Fibroblast of skin of abdomen (primary cell): ENCODE measurements at regions not wholly inside any gene's neighbourhood (a gene's known extent, or its start where the extent isn't known, plus 50 kb on each side); places are given as distances from the start of the nearest gene placed in this dataset.

Experiments used
- DNase-seq: peaks from one replicate; pipeline ENCODE4 v3.0.0-alpha.2; 2013

GRCh38 chr13:29953542-29953941, 103.1 kb upstream of the UBL3 start:
- DNase-seq, result no peak

GRCh38 chr13:29952245-29952644, 101.8 kb upstream of the UBL3 start:
- no peak for DNase-seq

GRCh38 chr13:29948791-29949190, 98.4 kb upstream of the UBL3 start:
- DNase-seq, result no peak

GRCh38 chr13:29948244-29948643, 97.8 kb upstream of the UBL3 start:
- DNase-seq, result peak; percentile 24

GRCh38 chr13:29947839-29948238, 97.4 kb upstream of the UBL3 start:
- DNase-seq, result no peak

GRCh38 chr13:29946093-29946492, 95.7 kb upstream of the UBL3 start:
- no peak for DNase-seq

- no peak for DNase-seq
Measured at GRCh38 chr13:29943686-29944085, 93.3 kb upstream of the UBL3 start.

- DNase-seq, result no peak
Measured at GRCh38 chr13:29943273-29943672, 92.9 kb upstream of the UBL3 start.

GRCh38 chr13:29940715-29941114, 90.3 kb upstream of the UBL3 start:
- DNase-seq, result no peak

GRCh38 chr13:29939158-29939557, 88.7 kb upstream of the UBL3 start:
- DNase-seq, result no peak

GRCh38 chr13:29937841-29938240, 87.4 kb upstream of the UBL3 start:
- DNase-seq, result no peak

GRCh38 chr13:29937379-29937778, 87.0 kb upstream of the UBL3 start:
- no peak for DNase-seq

GRCh38 chr13:29936956-29937355, 86.5 kb upstream of the UBL3 start:
- DNase-seq, result no peak

- no peak for DNase-seq
Measured at GRCh38 chr13:29936051-29936813, 85.8 kb upstream of the UBL3 start.

- DNase-seq, result no peak
Measured at GRCh38 chr13:29935309-29935981, 85.0 kb upstream of the UBL3 start.

GRCh38 chr13:29934531-29935308, 84.3 kb upstream of the UBL3 start:
- no peak for DNase-seq

GRCh38 chr13:29933401-29933800, 83.0 kb upstream of the UBL3 start:
- no peak for DNase-seq

- DNase-seq, result no peak
Measured at GRCh38 chr13:29931696-29932095, 81.3 kb upstream of the UBL3 start.

- DNase-seq, result no peak
Measured at GRCh38 chr13:29929062-29929847, 78.8 kb upstream of the UBL3 start.

GRCh38 chr13:29926098-29926476, 75.7 kb upstream of the UBL3 start:
- DNase-seq, result no peak

GRCh38 chr13:29925457-29926097, 75.2 kb upstream of the UBL3 start:
- peak; percentile 84 for DNase-seq
